Liver (tissue), 8 donors: ENCODE measurements at regions not wholly inside any gene's neighbourhood (a gene's known extent, or its start where the extent isn't known, plus 50 kb on each side); places are given as distances from the start of the nearest gene placed in this dataset.

Experiments used
- DNase-seq: peaks from one replicate; pipeline ENCODE4 v3.0.0-alpha.2; 2017; ENCODE audit warnings: low spot score
- H3K27ac ChIP-seq, 2 donors: one replicate each; pipeline ENCODE4 v1.7.0; 2013; ENCODE audit warnings: inconsistent platforms in 2 of 2, low read length in 2 of 2, control low read depth in 1 of 2, low read depth in 1 of 2, mild to moderate bottlenecking in 1 of 2
- H3K27me3 ChIP-seq, 4 donors: one replicate each; pipeline versions ENCODE4 v1.6.1 to v1.7.0; 2013; ENCODE audit warnings: low read length in 3 of 4, inconsistent platforms in 1 of 4, mild to moderate bottlenecking in 1 of 4, moderate library complexity in 1 of 4; ENCODE audit not compliant: control insufficient read depth in 4 of 4, insufficient read depth in 4 of 4
- H3K36me3 ChIP-seq, 4 donors: one replicate each; pipeline versions ENCODE4 v1.6.1 to v1.7.0; 2013; ENCODE audit warnings: low read length in 3 of 4, mild to moderate bottlenecking in 3 of 4, low read depth in 1 of 4, moderate library complexity in 1 of 4; ENCODE audit not compliant: control insufficient read depth in 4 of 4, insufficient read depth in 3 of 4
- H3K4me1 ChIP-seq, 4 donors: one replicate each; pipeline versions ENCODE4 v1.6.1 to v1.7.0; 2013; ENCODE audit warnings: low read length in 3 of 4, mild to moderate bottlenecking in 3 of 4, moderate library complexity in 1 of 4; ENCODE audit not compliant: control insufficient read depth in 4 of 4, insufficient read depth in 4 of 4
- H3K4me3 ChIP-seq, 3 donors: one replicate each; pipeline versions ENCODE4 v1.6.1 to v1.7.0; 2013; ENCODE audit warnings: low read length in 3 of 3, control low read depth in 1 of 3, low read depth in 1 of 3, mild to moderate bottlenecking in 1 of 3
- H3K9ac ChIP-seq, 2 donors: one replicate each; pipeline ENCODE4 v1.7.0; 2013; ENCODE audit warnings: low read length in 2 of 2, mild to moderate bottlenecking in 2 of 2, moderate library complexity in 2 of 2, control low read depth in 1 of 2, low read depth in 1 of 2
- H3K9me3 ChIP-seq, 4 donors: one replicate each; pipeline versions ENCODE4 v1.6.1 to v1.7.0; 2013; ENCODE audit warnings: low read length in 3 of 4; ENCODE audit not compliant: control insufficient read depth in 4 of 4
- ATF3 ChIP-seq: IDR thresholded peaks from 2 replicates; pipeline ENCODE4 v1.6.1; 2016; ENCODE audit warnings: antibody characterized with exemption
- CTCF ChIP-seq: fragments of 150-350 bp; IDR thresholded peaks from 2 replicates; pipeline ENCODE4 v1.5.1; 2017; ENCODE audit warnings: improper control_type of control experiment, low read depth, low read length; ENCODE audit not compliant: missing input control
- EGR1 ChIP-seq, 2 donors: IDR thresholded peaks; 2 replicates each; pipeline ENCODE4 v1.6.1; 2016 to 2018; ENCODE audit warnings: antibody characterized with exemption in 2 of 2, low read depth in 2 of 2
- FOXA1 ChIP-seq: IDR thresholded peaks from 2 replicates; pipeline ENCODE4 v1.6.1; 2016; ENCODE audit warnings: antibody characterized with exemption
- FOXA2 ChIP-seq: IDR thresholded peaks from 2 replicates; pipeline ENCODE4 v1.6.1; 2016; ENCODE audit warnings: antibody characterized with exemption
- GABPA ChIP-seq, 2 donors: IDR thresholded peaks in 1 of 2; conservative IDR thresholded peaks in 1 of 2; 2 replicates each; pipeline ENCODE4 v1.6.1; 2016; ENCODE audit warnings: antibody characterized with exemption in 2 of 2, mild to moderate bottlenecking in 1 of 2, moderate library complexity in 1 of 2
- HNF4A ChIP-seq, 2 donors: conservative IDR thresholded peaks; 2 replicates each; pipeline ENCODE4 v1.6.1; 2016; ENCODE audit warnings: antibody characterized with exemption in 2 of 2, mild to moderate bottlenecking in 2 of 2
- HNF4G ChIP-seq: IDR thresholded peaks from 2 replicates; pipeline ENCODE4 v1.6.1; 2016; ENCODE audit warnings: antibody characterized with exemption
- JUND ChIP-seq, 2 donors: IDR thresholded peaks; 2 replicates each; pipeline ENCODE4 v1.6.1; 2016; ENCODE audit warnings: antibody characterized with exemption in 2 of 2
- MAX ChIP-seq: IDR thresholded peaks from 2 replicates; pipeline ENCODE4 v1.6.1; 2016; ENCODE audit warnings: antibody characterized with exemption
- NR2F2 ChIP-seq: IDR thresholded peaks from 2 replicates; pipeline ENCODE4 v1.6.1; 2016; ENCODE audit warnings: antibody characterized with exemption
- RAD21 ChIP-seq, 2 donors: IDR thresholded peaks; 2 replicates each; pipeline ENCODE4 v1.6.1; 2016; ENCODE audit warnings: antibody characterized with exemption in 2 of 2, mild to moderate bottlenecking in 2 of 2
- REST ChIP-seq: IDR thresholded peaks from 2 replicates; pipeline ENCODE4 v1.6.1; 2016; ENCODE audit warnings: antibody characterized with exemption, mild to moderate bottlenecking
- RXRA ChIP-seq, 2 donors: IDR thresholded peaks; 2 replicates each; pipeline ENCODE4 v1.6.1; 2017 to 2018; ENCODE audit warnings: antibody characterized with exemption in 2 of 2, mild to moderate bottlenecking in 1 of 2
- SP1 ChIP-seq: IDR thresholded peaks from 2 replicates; pipeline ENCODE4 v1.6.1; 2018; ENCODE audit warnings: antibody characterized with exemption, mild to moderate bottlenecking
- TAF1 ChIP-seq: conservative IDR thresholded peaks from 2 replicates; pipeline ENCODE4 v1.6.1; 2016; ENCODE audit warnings: antibody characterized with exemption, mild to moderate bottlenecking
- YY1 ChIP-seq: IDR thresholded peaks from 2 replicates; pipeline ENCODE4 v1.6.1; 2016; ENCODE audit warnings: antibody characterized with exemption, mild to moderate bottlenecking
- ZBTB33 ChIP-seq: IDR thresholded peaks from 2 replicates; pipeline ENCODE4 v1.6.1; 2016; ENCODE audit warnings: antibody characterized with exemption
- WGBS: extraction: QIAGEN DNeasy Blood & Tissue Kit; methylation state at CpG from one replicate; pipeline ENCODE4 v1.1.7; 2013; 5-methylcytosine and 5-hydroxymethylcytosine counted together
- donor health status: healthy.
- donor health status: healthy.
- donor health status: healthy.
- donor health status: healthy.
- donor health status: healthy.

GRCh38 chr2:12795851-12796250 is 79.1 kb downstream of the TRIB2 start:
- H3K4me3 ChIP-seq: no peak overlapping the region
- no peak overlapping the region for H3K27ac ChIP-seq
- H3K9ac ChIP-seq: no peak overlapping the region
- no peak for DNase-seq
- no peaks in the 10 kb centered on the region for H3K4me1 ChIP-seq
- 57% methylated on average over 2 of the region's 2 CpGs for WGBS
- no peaks in the 10 kb centered on the region for H3K9me3 ChIP-seq
- H3K36me3 ChIP-seq: no peaks in the 10 kb centered on the region
- H3K27me3 ChIP-seq: no peaks in the 10 kb centered on the region
- TF ChIP-seq HNF4A (conservative IDR thresholded peaks at IDR 0.05) (no peak), FOXA2 (no peak), CTCF (no peak), FOXA1 (no peak), JUND (IDR thresholded peaks at IDR 0.05) (no peak), ATF3 (no peak), TAF1 (no peak), ZBTB33 (no peak), NR2F2 (no peak), EGR1 (IDR thresholded peaks at IDR 0.05; ENCODE audit: low read depth in 2 of 2) (no peak), HNF4G (no peak), RXRA (IDR thresholded peaks at IDR 0.05) (no peak), YY1 (no peak), SP1 (no peak), REST (no peak), RAD21 (IDR thresholded peaks at IDR 0.05) (no peak), MAX (no peak), GABPA (IDR thresholded peaks at IDR 0.05 in 1 of 2, conservative IDR thresholded peaks at IDR 0.05 in 1 of 2) (no peak)

GRCh38 chr2:12796657-12797056 is 79.9 kb downstream of the TRIB2 start:
- no peaks in the 10 kb centered on the region for H3K9me3 ChIP-seq
- H3K36me3 ChIP-seq: no peaks in the 10 kb centered on the region
- 84% methylated on average over 4 of the region's 4 CpGs for WGBS
- no peaks in the 10 kb centered on the region for H3K27me3 ChIP-seq
- no peak overlapping the region for H3K9ac ChIP-seq
- no peaks in the 10 kb centered on the region for H3K4me1 ChIP-seq
- no peak for DNase-seq
- no peak overlapping the region for H3K27ac ChIP-seq
- no peak overlapping the region for H3K4me3 ChIP-seq
- TF ChIP-seq MAX (no peak), FOXA1 (no peak), TAF1 (no peak), JUND (IDR thresholded peaks at IDR 0.05) (no peak), NR2F2 (no peak), HNF4A (conservative IDR thresholded peaks at IDR 0.05) (no peak), RAD21 (IDR thresholded peaks at IDR 0.05) (no peak), ZBTB33 (no peak), SP1 (no peak), HNF4G (no peak), CTCF (no peak), YY1 (no peak), EGR1 (IDR thresholded peaks at IDR 0.05; ENCODE audit: low read depth in 2 of 2) (no peak), GABPA (IDR thresholded peaks at IDR 0.05 in 1 of 2, conservative IDR thresholded peaks at IDR 0.05 in 1 of 2) (no peak)
